GM19324 (cell line): ENCODE measurements at regions not wholly inside any gene's neighbourhood (a gene's known extent, or its start where the extent isn't known, plus 50 kb on each side); places are given as distances from the start of the nearest gene placed in this dataset.
"Not testable (repeated sequence)": the region's sequence is repeated elsewhere in the genome, so short reads cannot be mapped to it uniquely, and the experiment has no call there.

Experiments
- ATAC-seq: cut with Tn5 transposase; IDR thresholded peaks from one replicate; pipeline ENCODE4 v1.9.1; 2021; ENCODE audit warnings: mild to moderate bottlenecking, moderate library complexity; ENCODE audit not compliant: unreplicated experiment, low FRiP score

DNA sequence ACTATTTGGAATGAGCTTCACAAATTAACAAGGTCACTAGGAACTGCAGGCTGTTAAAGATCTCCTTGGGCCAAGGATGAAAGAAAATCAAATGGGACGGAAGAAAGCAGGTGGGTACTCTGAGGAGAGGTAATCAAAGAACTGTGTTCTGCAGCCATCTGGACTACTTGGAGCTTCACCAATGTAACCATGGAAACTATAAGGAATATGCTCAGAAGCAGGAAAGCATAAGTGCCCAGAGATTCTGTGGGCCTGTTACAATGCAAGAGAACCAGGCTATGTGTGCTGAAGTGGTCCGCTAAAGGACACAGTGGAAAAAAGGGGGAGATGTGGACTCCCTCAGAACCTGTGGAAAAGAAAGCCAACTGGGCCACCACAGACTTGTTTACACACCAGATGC is 238.5 kb downstream of the PTGER3 start:
- no peak for ATAC-seq

DNA sequence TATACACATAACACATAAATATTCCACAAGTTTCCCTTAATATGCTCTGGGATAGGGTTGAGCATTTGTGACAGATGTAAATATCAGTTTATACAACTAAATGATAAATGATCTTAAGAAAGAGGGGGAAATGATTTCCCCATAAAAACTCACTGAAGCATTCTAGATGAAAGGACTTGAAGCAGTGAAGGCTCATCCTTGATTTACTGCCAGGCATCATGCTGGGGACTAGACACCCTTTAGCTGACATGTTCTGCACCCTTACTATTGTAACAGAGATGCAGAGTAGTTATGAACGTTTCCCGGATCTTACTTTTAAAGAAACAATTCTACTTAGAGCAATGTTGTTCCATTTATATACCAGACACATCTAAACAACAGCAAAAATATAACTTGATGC is 235.8 kb downstream of the PTGER3 start:
- ATAC-seq: no peak

DNA sequence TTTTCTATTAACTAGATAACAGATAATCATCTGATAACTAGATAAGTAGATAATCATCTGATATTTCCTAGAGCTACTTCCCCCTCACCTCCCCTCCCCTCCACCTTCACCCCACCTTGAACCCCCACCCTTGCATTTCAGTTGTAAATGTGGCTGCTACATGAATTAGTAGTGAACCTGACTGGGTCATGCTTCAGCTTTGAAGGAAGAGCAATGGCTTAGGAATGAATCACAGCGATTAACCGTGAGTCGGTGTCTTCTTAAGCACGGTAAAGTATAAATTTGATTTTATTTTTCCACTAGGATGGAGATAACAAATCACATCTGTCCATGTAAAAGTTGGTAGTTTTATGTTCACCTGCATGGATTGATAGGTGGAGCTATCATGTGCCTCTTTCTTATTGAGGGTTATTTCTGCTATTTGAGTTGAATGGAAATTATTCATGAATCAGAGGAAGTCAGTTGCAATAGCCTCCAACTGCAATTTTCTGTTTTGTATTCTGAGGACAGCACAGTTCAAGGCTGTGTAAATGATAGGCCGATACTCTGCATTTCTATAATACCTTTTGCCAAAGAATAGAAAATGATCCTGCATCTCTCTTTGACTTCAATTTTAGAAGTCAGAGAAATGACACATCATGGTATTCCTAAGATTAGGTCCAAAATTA is 235.0 kb downstream of the PTGER3 start:
- ATAC-seq: no peak

DNA sequence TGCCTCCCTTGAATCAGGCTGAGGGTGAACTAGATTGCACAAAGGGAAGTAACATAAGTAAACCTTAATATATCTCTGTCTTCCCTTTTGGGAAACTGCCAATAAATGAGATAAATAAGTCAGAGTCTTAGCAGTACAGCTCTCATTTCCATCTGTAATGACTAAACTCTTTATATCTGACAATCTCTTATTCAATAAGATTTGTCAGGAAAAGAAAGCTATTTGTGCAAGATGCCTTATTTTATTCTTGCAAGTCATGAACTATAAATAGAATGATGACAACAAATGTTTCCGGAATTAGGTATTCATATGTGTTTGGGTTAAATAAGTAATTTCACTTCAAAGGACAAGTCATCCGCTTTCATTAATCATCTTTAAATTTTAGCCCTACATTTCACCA is 229.2 kb downstream of the PTGER3 start:
- ATAC-seq: no peak

DNA sequence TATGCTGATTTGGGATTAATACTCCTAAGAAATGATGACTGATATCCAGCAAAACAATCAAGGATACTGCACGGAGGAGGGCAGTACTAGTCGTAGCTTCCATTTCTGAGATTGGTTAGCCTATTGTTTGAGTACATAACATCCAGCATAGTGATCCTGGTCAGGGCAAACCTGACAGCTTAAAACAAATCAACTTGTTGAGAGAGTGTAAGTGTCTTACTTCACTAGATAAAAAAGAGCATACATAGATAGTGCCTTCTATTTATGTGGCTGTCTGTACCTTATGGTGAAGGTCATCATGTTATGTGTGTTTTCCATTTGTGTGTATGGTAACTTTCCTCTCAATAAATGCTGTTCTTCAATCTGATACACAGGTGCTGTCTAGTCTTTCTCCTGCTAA is 228.4 kb downstream of the PTGER3 start:
- ATAC-seq: no peak

DNA sequence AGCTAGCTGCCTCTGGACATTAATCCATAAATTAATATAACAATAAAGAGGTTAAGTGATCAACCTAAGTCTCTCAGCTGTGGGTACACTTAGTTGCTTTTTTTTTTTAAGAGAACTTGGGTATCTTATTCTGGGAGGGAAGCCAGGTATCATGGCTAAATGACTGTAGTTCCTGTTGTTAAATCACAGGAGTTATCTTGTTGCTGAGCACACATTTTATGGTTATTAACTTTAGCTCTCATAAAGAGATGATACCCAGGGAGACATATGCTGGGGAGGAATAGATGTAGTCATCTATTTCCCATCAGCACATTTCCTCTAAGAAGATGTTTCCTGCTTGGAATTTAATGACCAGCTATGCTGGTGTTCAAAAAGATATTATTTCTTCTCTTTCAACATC is 227.8 kb downstream of the PTGER3 start:
- ATAC-seq: no peak

DNA sequence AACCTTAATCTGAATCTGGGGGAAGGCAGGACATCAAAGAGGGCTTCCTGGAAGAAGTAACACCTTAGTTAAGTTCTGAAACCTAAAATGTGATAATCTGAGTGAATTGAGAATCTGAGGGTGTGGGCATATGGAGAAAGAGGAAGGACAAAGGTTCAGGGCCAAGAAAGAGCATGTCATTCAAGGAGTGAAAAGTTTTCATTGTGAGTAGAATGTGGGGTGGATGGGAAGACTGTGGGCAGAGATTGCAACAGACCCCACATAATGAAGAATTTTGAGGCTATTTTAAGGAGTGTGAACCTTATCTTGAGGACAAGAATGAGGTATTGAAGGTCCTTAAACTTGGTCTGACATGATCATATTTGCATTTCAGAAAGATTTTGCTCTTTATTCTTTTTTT is 227.2 kb downstream of the PTGER3 start:
- no peak for ATAC-seq

DNA sequence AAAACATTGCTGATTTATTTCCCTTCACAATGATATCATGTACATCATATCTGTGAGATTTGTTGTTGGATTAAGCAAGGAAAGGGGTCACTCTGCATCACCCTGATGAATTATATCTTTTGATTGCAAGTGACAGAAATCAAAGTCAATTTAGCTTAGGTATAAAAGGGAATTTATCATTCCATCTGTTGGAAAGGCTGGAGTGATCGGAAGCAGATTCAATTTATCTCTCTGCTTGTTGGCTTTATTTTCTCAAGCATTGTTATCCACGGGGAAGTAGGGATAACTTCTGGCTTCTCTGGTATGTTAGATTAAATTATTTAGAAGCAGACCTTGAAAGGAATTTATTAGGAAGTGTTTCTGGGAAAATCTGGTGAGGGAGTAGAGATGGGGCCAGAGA is 226.6 kb downstream of the PTGER3 start:
- no peak for ATAC-seq

DNA sequence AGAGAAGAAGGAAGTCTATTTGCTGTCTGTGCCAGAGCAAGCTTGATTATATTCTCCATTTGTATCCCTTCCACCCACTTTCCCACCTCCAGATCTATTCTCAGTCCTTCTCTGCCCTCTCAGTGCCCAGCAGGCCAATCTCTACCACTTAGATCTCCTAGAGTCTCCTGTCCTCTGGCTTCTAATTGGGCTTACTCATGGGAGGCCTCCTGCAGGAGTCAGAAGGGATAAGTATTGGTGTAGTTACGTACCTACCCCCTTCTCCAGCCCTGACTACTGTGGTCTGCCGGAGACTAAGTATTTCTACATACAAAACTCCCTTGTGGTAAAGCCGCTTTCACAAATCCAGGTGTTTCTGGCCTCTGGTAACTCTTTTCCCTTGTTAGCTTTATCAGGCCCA is 221.2 kb downstream of the PTGER3 start:
- no peak for ATAC-seq

DNA sequence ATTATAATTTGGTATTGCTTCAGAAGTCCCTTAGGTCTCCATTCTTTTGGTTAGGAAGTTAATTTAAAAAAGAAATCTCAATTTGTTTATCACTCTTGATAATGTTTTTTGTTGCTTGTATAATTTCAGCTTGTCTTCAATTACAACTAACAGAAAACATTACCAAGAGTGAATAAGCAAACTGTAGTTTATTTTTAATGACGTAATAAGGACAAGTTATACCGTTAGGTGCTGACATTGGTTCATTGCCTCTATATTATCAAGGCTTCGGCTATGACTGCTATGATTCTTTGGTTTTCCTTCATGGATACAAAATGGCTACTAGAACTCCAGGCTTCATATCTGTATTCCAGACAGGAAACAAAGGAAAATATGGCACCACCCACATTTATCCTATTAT is 220.6 kb downstream of the PTGER3 start:
- ATAC-seq: no peak

DNA sequence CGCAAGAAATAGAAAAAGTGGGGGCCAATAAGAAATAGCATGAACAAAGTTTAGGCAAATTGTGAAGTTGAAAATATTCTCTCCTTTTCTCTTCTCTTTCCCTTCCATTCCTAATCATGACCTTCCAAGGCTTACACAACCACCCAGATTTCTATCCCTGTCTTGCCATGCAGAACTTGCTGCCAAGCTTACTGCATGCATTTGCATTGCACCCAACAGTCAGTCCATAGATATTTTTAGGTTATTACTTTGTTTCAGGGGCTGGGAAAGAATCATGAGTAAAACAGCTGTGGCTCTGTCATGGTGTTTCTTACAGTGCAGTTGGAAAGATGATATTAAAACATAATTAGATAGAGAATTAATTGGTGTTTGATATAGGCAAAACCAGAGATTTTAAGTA is 219.4 kb downstream of the PTGER3 start:
- ATAC-seq: no peak

DNA sequence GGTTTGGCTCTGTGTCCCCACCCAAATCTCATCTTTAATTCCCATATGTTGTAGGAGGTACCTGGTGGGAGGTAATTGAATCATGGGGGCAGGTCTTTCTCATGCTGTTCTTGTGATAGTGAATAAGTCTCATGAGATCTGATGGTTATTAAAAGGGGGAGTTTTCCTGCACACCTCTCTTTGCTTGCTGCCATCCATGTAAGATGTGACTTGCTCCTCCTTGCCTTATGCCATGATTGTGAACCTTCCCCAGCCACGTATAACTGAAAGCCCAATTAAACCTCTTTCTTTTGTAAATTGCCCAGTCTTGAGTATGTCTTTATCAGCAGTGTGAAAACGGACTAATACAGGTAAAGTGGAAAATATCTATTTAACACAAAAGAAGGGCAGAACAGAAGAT is 213.3 kb downstream of the PTGER3 start:
- ATAC-seq: not testable (repeated sequence)

DNA sequence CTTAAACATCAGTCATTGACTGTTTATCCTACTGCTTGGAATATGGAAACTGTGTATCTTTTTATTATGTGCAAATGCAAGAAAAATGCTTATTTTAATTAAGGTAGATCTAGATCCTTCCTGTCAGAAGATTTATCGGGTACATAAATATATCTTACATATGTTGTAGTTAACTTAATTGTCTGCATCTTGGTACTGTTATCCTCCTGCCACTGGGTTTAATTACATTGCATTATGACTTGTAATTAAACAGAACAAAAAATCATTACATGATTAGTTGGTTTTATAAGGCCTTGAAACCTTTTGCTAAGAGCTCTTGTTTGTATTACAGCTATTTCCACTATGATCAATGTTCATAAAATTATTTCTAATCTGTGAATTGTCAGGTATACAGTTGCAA is 211.2 kb downstream of the PTGER3 start:
- ATAC-seq: no peak

DNA sequence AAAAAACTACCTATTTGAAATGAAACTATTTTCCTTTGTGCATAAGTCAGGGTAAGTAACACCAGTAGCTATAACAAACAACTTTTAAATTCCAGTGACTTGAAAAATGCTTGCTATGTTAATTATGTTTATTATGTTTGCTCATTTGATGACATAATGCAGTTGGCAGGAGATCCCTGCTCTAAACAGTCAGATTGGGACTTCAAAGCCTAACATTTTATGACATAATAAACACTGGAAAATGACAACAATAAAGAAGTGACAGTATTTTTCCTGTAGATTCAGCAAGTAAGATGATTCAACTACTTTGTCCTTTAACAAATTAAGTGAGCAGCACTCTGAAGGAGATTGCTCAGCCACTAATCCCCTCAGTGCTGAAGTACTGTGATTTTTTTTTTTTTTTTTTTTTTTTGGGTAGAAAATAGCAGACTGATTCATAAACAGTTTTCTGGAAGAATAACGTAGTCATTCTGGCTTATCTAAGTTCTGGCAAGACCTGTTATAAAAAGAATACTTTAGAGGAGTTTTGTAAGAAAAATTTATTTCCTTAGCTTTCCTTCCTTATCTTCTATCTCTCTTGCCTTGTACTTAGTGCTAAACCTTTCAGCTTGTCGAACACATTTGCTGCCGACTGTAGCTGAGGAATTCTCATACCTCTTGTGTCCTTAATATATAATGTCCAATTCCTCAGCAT is 207.2 kb downstream of the PTGER3 start:
- ATAC-seq: no peak

DNA sequence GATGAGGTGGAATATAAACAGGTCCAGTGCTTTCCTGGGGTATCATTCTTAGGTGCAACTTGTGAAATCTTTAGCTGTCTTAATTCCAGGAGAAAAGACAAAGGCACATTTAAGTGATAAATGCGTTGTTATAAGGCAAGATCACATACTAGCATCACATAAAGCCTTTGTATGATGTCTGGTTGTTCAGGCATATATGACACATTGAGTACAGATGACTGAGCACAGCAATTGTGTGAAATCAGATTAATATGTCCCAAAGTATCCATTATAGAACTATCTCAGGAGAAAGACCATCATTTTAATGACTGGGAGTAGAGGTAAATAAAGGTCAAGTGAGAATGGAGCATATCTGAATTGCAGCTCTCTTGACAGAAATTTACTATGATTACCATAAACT is 205.1 kb downstream of the PTGER3 start:
- no peak for ATAC-seq

DNA sequence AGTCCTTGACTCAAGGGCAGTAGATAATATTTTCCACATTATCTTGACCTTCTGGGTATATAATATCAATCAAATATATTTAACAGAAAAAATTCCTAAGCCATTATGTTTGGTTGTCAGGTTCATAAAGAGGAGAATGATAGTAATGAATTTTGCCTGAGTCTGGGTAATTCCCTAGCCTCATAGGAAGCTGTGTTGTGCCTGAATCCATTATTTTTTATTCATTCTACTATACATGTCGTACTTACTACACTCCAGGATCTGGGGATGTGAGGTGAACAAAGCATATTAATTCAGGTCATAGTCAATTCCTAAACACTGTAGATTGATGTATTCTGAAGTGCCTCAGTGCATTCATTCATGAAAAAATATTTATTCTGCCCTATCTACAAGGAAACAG is 204.2 kb downstream of the PTGER3 start:
- ATAC-seq: no peak

DNA sequence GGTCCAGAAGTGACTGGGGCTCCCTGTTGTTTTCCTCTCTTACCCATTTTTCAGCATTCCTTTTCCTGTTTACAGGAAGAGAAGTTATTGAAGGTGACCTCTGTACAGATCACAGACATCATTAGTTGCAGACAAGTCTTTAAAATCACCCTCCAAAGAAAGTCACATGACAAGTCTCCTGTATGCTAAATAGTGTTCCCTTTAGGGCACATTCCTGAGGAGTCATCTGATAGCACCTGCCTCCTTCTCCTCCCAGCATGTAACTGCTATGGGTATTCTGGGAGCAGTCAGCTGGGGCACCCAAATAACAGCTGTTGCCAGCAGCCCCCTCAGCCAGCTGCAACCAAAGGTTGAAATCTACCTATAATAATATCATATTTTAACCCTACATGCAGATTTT is 200.6 kb downstream of the PTGER3 start:
- ATAC-seq: no peak

DNA sequence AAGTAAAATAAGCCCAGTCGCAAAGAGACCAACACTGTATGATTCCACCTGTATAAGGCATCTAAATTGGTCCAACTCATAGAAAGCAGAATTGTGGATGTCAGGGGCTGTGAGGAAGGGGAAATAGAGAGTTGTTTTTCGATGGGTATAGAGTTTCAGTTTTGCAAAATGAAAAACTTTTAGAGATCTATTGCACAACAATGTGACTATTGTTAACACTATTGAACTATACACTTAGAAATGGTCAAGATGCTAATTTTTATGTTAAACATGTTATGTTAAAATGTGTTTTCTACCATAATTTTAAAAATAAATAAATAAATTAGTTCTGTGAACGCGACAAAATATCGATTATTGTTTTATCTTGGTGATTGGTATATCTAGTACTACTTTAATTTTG is 192.4 kb downstream of the PTGER3 start:
- ATAC-seq: no peak

DNA sequence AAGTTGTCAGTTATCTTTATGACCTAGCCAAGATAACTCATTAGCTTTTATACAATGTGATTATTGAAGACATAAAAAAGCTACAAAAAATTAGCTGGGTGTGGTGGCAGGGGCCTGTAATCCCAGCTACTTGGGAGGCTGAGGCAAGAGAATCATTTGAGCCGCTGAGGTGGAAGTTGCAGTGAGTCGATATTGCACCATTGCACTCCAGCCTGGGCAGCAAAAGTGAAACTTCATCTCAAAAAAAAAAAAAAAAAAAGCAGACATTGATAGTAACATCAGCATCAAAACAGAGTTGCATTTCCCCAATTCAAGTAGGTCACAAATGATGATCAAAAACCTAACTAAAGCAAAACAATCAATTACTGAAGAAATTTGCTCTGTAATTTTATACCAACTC is 191.4 kb downstream of the PTGER3 start:
- ATAC-seq: no peak

DNA sequence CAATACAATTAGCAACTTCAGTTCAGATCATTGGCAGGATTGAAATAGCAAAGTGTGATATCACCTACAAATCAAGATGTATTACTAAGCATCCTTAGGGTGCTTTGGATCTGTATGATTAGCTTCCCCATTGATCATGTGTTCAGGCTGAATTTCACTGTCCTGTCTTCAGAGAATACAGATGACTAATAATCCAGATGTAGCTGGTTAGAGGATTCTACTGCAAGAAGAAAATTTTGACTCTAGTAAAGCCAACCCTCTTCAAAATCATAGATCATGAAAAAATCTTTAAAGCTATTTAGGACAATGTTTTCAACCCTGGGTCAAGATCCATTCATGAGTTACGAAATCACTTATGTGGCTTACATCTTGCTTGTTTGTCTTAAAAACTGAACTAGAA is 184.4 kb downstream of the PTGER3 start:
- no peak for ATAC-seq

DNA sequence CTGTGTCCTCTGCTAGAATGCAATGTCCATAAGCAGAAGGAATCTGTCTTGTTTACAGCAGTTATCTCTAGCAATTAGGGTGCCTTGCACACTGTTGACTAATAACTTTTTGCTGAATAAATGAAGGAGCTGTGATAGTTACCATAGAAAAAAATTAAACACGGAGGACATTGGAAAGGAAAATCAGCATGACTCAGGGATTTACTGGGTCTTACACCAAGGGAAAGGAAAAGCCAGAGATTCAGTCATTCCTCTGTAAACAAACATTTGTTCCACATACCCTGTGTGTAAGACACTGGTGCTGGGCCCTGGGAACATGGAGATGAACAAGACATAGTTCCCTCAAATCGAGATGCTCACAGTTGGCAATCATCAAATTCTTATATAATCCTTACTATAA is 183.3 kb downstream of the PTGER3 start:
- ATAC-seq: no peak

DNA sequence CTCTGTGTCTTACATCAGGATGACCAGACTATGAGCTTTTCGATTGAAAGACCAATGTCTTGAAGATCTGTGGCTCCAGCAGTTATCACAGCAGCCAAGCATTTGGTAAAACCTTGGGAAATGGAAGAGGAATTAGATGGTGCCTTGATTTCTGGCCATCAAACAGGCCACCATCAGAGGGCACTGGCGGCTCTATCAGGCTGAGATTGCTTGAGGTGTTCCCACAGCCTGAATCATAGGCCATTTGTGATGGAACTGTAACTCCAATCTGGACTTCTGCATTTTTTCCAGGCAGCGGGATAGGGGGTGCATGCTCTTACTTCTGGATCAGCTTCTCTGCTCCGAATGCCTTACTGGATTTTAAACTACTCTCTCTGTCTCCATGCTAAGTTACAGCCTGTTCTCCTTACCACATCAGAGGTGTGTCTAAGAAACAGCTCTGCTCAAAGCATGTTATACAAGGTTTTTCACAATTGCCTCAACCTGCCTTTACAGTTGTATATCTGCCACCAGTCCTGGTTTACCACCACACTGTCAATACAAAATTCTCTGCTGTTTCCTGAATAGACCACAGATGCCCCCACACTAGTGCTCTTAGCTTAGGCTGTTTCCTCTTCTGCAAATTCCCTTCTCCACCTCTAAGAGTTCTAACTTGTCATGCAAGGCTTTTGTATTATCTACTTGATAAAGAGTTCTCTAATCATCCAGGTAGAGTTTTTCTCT is 180.9 kb downstream of the PTGER3 start:
- ATAC-seq: no peak
